AG09319 (cell line): ENCODE measurements at regions not wholly inside any gene's neighbourhood (a gene's known extent, or its start where the extent isn't known, plus 50 kb on each side); places are given as distances from the start of the nearest gene placed in this dataset.
"Not testable (repeated sequence)": the region's sequence is repeated elsewhere in the genome, so short reads cannot be mapped to it uniquely, and the experiment has no call there.

Experiments used
- DNase-seq: peaks from one replicate; pipeline ENCODE4 v3.0.0-alpha.2; 2010; ENCODE audit warnings: low read depth; ENCODE audit errors: extremely low read depth
- CTCF ChIP-seq: IDR thresholded peaks from 2 replicates; pipeline ENCODE4 v1.5.1; 2011; ENCODE audit warnings: low read depth, mild to moderate bottlenecking, inconsistent platforms, low read length, moderate library complexity

DNA sequence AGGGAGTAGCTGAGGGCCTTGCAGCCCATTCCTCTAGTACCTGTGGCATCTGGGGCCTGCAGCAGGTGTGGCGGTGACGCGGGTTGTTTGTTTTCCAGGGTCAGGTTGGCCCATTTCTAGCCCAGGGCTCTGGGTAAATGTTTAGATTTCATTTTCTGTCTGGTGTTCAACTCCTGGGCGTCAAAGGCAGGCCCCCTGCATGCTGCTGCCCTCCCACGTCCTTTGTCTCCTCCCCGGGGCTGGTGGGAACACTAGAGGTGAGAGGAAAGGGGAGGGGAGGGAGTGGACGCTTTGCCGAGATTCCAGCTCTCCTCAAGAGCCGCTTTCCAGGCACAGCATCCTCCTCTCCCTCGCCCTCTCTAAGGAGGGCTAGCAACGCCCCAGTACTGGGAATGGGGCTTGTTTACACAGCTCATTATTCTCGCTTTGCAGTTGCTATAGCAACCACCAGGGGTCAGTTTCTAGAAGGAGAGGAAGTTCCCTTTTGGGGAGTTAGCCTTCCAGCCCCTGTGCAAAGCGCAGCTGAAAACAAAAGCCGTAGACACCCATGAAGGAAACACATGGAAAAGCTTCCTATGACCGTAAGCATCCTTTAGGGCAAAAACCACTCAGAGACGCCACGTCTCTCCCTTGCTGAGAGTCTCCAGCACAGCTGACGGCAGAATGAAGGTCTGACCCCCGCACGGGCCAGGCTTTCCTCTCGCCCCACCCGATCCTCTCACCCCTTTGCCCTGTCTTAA lies 170.6 kb downstream of the LY86 start:
- peak; percentile 44 for TF ChIP-seq CTCF
- DNase-seq: peak; percentile 12

DNA sequence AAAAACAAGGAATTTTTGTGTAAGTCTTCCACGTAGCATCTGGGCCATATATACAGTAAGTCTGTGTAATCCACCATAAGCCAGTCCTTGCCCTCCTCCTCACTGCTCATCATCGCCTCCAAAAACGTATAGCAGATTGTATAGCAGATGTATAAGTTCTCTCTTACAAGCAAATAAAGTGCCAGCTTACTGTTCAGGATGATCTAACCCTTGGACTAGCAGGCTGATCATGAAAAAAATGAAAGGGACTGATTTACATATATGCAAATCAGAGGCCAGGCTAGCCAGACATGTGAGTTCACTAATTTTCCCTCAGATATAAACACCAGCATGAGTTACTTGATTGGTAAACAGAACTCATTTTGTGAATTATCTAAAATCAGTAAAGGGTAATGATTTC lies 171.5 kb downstream of the LY86 start:
- no peak for TF ChIP-seq CTCF
- no peak for DNase-seq

- DNase-seq: not testable (repeated sequence)
These were observed 174.0 kb downstream of the LY86 start for GRCh38 chr6:6762566-6762965.

DNA sequence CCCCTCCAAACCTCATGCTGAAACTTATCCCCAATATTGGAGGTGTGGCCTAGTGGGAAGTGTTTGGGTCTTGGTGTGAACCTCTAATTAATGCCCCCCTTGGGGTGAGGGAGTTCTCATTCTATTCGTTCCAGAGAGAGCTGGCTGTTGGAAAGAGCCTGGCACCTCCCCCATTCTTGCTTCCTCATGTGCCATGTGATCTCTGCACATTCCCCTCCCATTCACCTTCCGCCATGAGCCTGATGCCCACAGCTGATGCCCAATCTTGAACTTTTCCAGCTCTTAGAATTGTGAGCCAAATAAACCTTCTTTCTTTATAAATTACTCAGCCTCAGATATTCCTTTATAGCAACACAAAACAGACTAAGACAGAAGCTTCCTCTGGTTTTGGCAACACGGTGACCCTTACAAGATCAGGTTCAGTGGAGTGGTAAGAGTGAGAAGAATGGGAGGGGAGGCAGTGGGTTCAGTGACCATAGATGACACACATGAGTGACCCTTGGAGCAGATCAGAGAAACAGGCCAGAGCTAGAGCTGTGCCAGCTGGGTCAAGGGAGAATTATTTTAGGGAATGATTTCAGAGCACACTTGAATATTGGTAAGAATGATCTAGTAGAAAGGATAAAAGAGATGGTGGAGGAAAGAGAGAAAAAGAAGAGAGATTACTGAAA lies 176.4 kb downstream of the LY86 start:
- TF ChIP-seq CTCF: no peak
- no peak for DNase-seq

GRCh38 chr6:6766230-6766905 lies 177.8 kb downstream of the LY86 start:
- DNase-seq: no peak
- no peak for TF ChIP-seq CTCF

DNA sequence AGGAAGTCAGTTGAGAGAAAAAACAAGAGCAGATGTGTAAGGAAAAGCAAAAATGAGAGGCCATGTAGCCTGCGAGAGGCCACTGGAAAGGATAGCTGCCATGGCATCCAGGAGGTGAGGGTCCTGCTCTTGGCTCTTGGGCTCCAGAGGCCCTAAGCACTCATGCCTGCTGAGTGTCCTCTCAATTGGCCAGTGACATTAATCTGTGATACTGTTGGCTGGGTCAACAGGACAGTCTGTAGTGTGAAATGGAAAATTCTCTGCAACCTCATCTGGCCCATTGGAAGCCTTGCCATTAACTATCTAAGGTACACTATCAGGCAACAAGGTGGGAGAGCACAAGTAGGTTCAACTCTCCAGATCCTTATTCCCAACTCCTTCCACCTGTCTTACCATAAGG lies 180.9 kb downstream of the LY86 start:
- no peak for TF ChIP-seq CTCF
- DNase-seq: no peak

GRCh38 chr6:6771224-6771945 lies 182.9 kb downstream of the LY86 start:
- TF ChIP-seq CTCF: no peak
- DNase-seq: no peak
